Left colon (tissue), 2 donors: ENCODE measurements at regions not wholly inside any gene's neighbourhood (a gene's known extent, or its start where the extent isn't known, plus 50 kb on each side); places are given as distances from the start of the nearest gene placed in this dataset.

Experiments
- ATAC-seq: fragments of 200-7000 bp; cut with Tn5 transposase; one replicate; pipeline ENCODE4 v1.9.1; 2020; ENCODE audit warnings: mild to moderate bottlenecking, moderate library complexity
- DNase-seq, 2 donors: peaks; one replicate each; pipeline ENCODE4 v3.0.0-alpha.2; 2020
- intact Hi-C, 2 donors: fragments of 100-400 bp; cut with DNase I in 1 of 2; cut with micrococcal nuclease in 1 of 2; formaldehyde crosslinking; loops; one replicate each; pipeline versions ENCODE4 v1.11.2 to v1.14.0; 2022; cut with DNase I, micrococcal nuclease
- donor health status: DM: no; HTN: no; CAD: no.
- donor health status: DM: yes; HTN: yes; CAD: no.

- ATAC-seq (no peak), DNase-seq (no peak)
- intact Hi-C loops = no loop called here
Observed at GRCh38 chr1:219993554-219994433, 52.5 kb downstream of the EPRS1 start.

DNA sequence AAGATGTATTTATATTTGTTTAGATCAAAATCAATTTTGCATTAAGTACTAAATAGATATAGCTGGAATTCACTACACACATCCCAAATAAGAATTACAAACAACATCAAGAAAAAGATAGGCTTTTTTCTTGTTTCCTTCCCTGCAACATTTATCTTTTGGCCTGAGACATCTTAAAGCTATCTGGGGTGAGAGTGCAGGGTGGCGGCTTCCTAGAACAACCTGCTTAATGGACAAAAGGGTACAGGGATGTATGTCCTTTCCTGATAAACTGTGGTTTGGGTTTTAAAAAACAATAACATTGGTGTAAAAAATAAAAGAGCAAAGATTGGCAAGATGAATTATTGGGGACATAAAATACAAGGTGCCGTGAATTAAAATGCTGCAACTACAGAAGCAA is 54.4 kb downstream of the EPRS1 start:
- ATAC-seq = no peak
- intact Hi-C loops = no loop called here
- no peak for DNase-seq

DNA sequence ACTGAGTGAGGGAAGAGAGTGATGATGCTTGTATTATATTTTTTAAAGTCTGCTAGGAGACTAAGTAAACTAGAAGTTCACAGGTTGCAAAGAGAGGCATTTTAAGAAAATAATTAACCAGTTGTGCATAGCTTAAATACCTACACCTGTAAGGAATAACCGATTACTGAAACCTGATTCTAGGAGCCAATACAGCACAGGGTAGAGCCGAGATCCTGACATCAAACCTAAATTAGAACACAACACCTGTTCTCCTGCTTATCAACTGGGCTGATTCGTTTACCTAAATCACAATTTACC is 54.8 kb downstream of the EPRS1 start:
- ATAC-seq = no peak
- intact Hi-C loops = no loop called here
- DNase-seq = no peak

DNA sequence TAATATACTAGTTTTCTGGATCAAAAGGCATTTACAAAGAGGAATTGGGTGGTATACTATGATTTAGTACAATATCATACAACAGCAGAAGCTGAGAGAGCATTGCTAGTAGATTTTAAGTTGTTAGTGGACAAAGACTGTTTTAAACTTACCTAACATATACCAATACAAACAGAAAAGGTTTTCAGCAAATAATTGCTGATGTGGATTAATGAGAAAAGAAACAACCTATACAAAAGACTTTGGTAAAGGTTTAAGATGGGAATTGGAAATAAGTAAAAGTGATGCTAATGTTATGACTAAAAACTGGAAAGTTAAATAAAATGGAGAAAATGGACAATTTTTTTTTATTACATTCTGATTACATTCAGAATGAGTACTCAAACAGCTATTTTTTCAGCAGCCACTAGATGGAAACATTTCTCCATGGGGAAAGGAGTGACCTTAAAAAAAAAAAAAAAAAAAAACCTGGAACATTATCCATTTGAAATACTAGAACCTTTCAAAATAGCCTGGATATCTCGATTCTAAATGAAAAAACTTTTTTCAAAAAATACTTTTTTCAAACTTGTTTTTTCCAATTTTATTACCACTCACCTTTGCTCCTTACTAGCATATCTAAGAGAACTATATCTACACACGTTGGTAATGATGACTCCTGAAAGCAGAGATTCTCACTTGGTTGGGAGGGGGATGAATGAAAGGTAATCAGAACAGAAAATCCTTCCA is 55.4 kb downstream of the EPRS1 start:
- DNase-seq = no peak
- intact Hi-C loops = no loop called here
- peak; percentile 47 for ATAC-seq

- no peak for ATAC-seq
- intact Hi-C loops = no loop called here
- no peak for DNase-seq
Observed at GRCh38 chr1:219989766-219990165, 56.5 kb downstream of the EPRS1 start.

DNA sequence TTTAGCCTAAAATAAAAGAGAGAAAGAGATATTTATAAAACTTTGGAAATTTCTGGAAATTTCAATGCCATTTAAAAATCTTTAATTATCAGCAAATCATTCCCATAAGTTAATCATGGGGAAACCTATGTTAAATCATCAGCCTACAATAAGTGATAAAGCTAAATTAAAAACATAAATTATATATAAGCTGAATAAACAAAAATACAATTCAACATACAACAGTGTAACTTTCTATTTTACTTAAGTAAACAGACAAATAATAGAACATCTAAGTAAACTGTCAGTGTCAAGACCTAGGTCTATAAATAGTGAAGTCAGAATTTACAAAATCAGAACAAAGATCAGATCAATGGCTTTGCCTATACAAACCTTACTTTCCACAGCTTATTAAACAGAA is 57.5 kb downstream of the EPRS1 start:
- ATAC-seq = no peak
- intact Hi-C loops = no loop called here

GRCh38 chr1:219988387-219988786 is 57.9 kb downstream of the EPRS1 start:
- DNase-seq (no peak), ATAC-seq (no peak)
- intact Hi-C loops = no loop called here

More for the DNA sequence above, 57.5 kb downstream of the EPRS1 start:
- DNase-seq = no peak

DNA sequence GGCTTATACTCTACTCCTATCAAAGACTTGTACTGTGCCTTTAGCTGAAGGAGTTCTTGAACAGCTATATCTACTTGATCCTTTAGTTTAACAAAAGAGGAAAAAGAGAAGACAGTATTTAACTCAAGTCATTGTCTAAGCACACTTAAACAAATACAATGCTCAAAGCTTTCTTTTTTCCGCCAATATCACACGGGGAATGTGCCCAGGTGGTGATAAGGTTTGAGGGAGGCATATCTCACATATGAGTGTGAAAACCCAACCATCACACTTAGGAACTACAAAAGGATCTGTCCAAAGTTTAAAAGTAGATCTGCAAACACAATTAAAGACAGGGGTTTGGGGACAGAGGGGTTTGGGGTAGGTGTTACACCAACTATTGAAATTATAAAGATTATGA is 59.0 kb upstream of the SLC30A10 start:
- intact Hi-C loops = no loop called here
- ATAC-seq (no peak), DNase-seq (no peak)

- ATAC-seq = no peak
- intact Hi-C loops = no loop called here
- no peak for DNase-seq
Observed at GRCh38 chr1:219985169-219985568, 56.8 kb upstream of the SLC30A10 start.
